C4-2B (cell line): ENCODE measurements at regions not wholly inside any gene's neighbourhood (a gene's known extent, or its start where the extent isn't known, plus 50 kb on each side); places are given as distances from the start of the nearest gene placed in this dataset.
"Not testable (repeated sequence)": the region's sequence is repeated elsewhere in the genome, so short reads cannot be mapped to it uniquely, and the experiment has no call there.

ENCODE experiments used
- H3K27ac ChIP-seq: fragments of 450-650 bp; 2 replicates; pipeline ENCODE4 v1.5.1; 2017
- ZFX ChIP-seq: fragments of 450-650 bp; IDR thresholded peaks from 2 replicates; pipeline ENCODE4 v1.6.1; 2017
- TF ChIP-seq, protein P1 (sequence below): fragments of 450-650 bp; conservative IDR thresholded peaks from 2 replicates; pipeline ENCODE4 v1.5.1; 2017; ENCODE audit warnings: mild to moderate bottlenecking

- H3K27ac ChIP-seq = no peak overlapping the region
- TF ChIP-seq, protein P1, sequence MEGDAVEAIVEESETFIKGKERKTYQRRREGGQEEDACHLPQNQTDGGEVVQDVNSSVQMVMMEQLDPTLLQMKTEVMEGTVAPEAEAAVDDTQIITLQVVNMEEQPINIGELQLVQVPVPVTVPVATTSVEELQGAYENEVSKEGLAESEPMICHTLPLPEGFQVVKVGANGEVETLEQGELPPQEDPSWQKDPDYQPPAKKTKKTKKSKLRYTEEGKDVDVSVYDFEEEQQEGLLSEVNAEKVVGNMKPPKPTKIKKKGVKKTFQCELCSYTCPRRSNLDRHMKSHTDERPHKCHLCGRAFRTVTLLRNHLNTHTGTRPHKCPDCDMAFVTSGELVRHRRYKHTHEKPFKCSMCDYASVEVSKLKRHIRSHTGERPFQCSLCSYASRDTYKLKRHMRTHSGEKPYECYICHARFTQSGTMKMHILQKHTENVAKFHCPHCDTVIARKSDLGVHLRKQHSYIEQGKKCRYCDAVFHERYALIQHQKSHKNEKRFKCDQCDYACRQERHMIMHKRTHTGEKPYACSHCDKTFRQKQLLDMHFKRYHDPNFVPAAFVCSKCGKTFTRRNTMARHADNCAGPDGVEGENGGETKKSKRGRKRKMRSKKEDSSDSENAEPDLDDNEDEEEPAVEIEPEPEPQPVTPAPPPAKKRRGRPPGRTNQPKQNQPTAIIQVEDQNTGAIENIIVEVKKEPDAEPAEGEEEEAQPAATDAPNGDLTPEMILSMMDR = no peak
- TF ChIP-seq ZFX = no peak
Observed at GRCh38 chr2:7378591-7378990, 461.4 kb downstream of the RNF144A start.

DNA sequence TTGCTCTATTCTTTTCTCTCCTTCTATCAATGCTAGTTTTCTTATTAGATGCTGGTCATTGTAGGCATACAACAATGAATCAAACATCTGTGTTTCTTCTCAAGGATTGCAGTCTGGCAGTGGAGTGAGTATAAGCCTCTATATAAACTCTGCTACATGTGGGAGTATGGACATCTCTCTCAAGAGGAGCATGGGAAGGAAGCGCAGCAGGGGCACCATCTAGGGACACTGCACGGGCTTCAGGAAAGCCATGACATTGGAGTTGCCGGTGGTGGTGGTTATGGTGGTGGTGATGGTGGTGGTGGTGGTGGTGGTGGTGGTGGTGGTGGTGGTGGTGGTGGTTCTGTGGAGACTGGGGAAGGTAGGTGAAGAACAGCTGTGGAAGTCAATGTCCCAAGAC is 462.6 kb downstream of the RNF144A start:
- H3K27ac ChIP-seq = no peak overlapping the region
- TF ChIP-seq ZFX = no peak
- TF ChIP-seq, protein P1 = peak; percentile 16; the same call in 1 of the 2 replicates

DNA sequence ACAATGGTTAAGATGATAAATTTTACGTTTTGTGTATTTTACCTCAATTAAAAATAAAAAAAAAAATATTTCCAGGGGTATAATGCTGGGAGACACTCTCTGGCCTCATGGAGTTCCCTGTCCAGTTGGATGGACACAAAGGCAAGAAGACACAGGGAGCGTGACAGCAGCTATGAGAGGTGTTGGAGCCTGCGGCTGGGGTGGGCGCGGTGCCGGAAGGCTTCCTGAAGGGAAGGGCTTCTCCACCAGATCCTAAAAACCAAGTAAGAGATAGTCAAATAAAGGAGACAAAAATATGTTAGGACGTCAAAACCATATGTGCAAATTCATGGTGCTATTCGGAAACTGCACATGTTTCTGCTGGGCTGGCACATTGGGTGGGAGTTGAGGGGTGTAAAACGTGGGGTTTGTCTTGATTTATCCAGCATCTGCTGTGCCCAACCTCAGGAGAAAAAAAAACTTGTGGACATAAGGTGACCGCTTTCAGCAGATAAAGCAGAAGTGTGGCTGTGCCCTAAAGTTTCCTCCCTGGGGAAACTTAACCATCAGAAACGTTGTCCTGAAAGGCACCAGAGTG is 467.6 kb downstream of the RNF144A start:
- H3K27ac ChIP-seq = no peak overlapping the region
- TF ChIP-seq, protein P1 = no peak
- TF ChIP-seq ZFX = no peak

DNA sequence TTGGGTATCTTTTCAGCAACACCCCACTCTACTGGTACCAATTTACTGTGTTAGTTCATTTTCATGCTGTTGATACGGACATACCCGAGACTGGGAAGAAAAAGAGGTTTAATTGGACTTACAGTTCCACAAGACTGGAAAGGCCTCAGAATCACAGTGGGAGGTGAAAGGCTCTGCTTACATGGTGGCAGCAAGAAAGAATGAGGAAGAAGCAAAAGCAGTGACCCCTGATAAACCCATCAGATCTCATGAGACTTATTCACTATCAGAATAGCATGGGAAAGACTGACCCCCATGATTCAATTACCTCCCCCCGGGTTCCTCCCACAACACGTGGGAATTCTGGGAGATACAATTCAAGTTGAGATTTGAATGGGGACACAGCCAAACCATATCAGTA is 473.1 kb downstream of the RNF144A start:
- not testable (repeated sequence) for H3K27ac ChIP-seq

DNA sequence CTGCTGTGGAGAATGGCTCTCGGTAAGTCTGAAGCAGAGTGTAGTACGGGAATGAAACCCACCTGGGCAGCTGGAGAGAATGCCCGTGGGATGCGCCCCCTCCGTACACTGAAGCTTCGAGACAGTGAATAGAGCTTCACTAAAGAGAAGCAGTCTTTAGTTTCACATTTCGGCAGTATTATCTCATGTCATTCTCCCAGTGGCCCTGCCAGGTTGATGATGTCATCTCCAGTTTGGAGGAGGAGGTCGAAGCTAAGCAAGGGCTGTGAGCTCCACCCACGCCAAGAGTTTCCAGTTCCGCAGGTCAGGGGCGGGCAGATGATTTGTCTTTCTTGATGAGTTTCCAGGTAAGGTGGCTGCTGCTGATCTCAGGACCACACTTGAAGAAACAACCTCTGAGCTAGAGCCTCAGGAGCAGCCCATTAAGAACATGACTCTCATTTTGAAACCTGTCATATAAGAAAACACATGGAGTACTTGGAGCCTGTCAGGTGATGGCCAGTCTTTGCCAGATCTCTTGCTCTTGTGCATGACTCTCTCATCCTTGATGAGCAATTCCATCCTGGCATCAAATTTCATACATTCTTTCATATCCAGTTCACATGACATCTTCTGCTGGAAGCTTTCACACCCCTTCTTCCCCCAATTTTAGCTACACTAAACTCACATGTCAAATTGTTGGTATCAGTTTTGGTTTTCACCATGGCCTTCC is 475.0 kb downstream of the RNF144A start:
- H3K27ac ChIP-seq = no peak overlapping the region
- no peak for TF ChIP-seq ZFX
- TF ChIP-seq, protein P1 = no peak

DNA sequence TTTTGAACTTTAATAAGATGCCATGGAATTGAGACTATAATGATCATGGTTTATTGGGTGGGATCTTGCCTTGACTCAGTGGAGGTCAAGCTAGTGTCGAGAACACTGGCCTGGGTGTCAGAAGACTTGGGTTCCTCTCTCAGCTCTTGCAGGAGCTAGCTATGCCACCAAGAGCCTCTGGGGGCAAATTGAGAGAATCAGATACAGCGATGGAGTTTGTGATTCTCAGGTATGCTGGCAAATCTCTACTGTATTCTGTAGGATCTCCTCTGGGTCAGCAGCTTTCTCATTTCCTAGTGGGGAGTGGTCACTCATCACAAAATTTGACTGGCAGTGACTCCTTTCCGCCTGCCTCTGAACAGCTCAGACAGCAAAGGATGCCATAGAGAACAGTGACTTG is 477.0 kb downstream of the RNF144A start:
- H3K27ac ChIP-seq = no peak overlapping the region
- TF ChIP-seq, protein P1 = no peak; the same call in 1 of the 2 replicates
- TF ChIP-seq ZFX = no peak

DNA sequence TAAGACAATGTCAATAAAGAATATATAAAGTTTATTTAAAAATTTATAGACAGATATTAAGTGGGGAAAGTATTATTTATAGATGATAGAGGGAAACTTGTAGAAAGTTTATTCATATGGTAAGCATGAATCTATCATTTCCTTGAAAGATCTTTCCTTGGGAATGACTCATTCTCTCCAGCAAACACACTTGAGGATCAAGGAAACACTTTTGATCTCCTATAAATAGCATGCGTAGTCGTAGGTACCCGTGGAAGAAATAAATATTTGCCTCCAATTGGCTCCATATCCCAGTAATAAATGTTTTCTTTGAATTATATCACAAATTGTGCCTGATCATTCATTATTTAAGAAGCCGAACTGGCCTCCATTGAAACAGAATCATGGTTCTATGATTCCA is 483.4 kb downstream of the RNF144A start:
- H3K27ac ChIP-seq = no peak overlapping the region
- TF ChIP-seq ZFX = no peak
- TF ChIP-seq, protein P1 = no peak
